ENCODE measurements at regions not wholly inside any gene's neighbourhood (a gene's known extent, or its start where the extent isn't known, plus 50 kb on each side); places are given as distances from the start of the nearest gene placed in this dataset.
"Not testable (repeated sequence)": the region's sequence is repeated elsewhere in the genome, so short reads cannot be mapped to it uniquely, and the experiment has no call there.

DNA sequence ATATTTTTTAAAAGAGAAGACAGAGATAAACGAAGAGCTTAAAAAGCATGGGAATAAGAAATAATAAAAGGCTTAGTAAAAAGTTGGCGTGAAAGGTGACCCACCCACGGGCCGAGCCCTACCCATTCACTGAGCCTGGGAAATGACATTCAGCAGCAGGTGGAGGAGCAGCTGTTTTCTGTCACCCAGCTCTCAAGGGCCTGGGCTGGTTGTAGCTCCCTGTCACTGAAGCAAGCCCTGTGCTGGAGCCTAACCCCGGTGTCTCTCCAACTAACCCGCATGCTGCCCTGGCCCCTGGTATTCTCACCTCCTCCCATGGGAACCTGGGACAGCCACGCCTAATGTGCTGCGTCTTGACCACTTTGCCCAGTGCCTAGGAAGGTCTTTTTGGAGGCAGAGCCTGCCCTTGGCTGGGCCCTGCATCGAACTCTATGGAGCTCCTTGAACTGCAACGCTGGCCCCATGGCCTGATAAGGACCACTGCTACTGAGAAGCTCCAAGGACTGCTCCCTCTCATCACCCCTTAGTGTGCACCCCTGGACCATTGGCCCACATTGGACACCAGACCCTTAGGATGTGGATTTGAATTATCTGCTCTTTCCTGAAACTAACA is 68.8 kb upstream of the IYD start:
- no peak for DNase-seq (ENCODE audit: low spot score)

DNA sequence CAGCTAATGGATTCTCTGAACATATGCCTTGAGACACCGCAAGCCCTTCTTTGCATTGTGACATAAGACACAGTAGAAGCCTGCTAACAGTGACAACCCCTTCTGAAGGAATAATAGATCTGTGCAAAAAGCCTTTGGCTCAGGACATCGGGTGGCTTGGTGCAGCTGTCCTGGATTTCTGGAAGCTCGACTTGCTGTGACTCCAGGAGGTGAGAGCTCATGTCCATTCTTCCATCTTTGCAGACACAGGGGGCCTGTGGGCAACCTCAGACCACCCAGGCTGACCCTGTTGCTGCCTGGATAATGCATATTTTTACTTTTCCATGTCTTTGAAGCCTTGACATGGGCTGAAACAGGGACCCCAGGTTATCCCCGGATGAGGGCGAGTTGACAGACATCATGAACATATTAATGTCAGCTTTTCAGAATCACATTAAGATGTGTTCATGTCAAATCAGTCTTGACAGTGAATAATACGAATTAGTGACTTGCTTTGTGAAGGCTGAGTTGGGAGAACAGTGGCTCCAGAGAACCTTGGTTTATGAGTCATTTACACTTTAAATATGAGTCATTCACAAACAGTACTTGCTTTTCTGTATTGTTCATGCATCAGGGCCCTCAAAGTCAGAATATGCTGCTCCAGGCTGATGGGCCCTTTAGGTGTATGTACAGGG is 66.8 kb upstream of the IYD start:
- DNase-seq (ENCODE audit: low spot score) = no peak

DNA sequence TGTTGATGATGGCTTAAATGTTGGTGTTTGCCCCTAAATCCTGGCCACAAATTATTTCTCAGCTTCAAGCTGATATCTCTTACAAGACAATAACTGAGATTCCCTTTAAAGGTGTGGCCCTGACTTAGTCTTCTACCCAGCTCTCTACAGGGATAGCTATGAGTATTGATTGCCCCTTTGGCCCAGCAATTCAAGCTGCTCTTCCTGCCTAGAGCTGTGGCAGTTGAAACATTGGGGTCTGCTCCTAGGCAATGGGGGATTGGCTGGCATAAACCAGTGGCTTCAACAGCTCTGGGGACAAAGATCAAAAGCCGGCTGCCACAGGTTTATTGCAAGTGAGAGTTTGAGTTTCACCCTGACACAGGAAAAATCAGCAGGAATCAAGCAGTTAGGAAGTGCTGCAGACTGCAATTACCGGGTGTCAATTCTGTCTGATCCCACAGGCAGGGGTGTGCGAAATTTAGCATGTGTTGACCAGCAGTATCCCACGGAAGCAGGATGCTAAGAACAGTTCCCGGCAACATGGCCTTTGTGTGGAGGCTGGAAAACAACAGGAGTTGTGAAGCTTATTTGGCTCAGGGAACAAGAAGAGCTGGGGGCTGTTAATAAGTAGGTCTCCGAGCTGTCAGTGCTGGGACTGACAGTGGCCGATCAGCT is 66.2 kb upstream of the IYD start:
- no peak for DNase-seq (ENCODE audit: low spot score)

DNA sequence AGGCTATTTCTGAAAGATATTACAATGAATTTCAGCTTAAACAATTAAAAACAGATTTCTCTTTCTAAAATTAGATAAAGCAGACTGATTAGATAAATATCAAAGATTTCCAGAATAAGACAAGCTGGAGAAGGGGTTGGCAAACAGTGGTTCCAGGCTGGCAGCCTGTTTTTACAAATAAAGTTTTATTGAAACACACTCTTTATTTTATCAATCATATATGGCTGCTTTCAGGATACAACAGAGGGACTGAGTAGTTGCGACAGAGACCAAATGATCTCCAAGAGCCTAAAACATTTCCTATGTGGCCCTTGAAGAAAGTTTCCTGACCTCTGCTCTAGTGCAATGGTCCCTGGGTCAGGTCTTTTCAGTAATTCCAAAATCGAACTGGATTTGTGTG is 65.6 kb upstream of the IYD start:
- no peak for DNase-seq (ENCODE audit: low spot score)

DNA sequence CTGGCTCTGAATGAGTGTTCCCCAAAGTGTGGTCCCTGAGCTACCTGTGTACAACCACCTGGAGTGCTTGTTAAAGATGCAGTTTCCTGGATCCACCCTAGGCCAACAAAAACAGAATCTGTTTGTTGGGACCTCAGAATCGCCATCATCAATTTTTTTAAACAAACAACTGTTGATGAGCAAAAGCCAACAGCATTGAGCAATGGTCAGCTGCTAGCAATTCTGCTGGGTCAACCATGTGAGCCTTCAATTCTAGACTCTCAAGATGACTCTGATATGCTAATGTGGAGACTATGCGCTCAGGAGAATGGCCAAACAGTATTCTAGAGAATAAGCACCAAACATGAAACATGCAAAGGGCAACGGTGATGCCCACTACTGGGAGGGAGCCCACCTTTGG is 64.4 kb upstream of the IYD start:
- no peak for DNase-seq (ENCODE audit: low spot score)

DNA sequence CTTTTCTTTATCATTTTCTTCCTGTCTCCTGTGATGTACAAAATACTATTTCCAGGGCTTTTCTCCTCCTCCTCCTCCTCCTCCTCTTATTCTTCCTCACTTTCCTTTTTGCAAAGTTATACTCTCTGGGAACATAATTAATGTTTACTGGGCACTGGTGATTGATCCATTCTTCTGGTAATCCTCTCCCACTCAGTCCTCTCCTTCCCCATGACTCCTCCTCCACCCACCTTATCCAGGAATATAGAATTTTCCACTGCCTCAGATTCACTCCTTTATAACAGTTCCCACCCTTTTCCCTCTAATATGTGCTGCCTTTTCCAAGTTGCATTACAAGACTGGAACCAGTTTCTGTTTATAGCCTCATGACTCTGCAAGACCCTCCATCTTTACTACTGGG is 62.5 kb upstream of the IYD start:
- no peak for DNase-seq (ENCODE audit: low spot score)

DNA sequence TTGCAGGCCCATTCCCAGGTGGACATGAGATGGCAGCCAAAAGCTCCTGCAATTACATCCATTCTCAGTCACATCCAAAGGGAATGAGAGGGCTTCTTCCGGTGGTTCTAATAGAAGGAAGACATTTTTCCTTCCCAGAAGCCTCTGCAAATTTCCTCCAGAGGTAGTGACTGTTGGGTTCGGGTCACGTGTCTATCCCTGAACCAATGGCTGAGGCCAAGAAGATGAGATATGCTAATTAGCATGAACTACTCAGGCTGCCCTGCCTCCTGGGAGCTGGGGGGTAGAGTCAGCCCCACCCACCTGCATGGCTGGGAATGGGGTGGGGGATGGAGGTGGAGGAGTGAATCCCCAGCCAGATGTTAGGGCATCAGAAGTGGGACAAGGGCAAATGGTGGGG is 61.3 kb upstream of the IYD start:
- no peak for DNase-seq (ENCODE audit: low spot score)

DNA sequence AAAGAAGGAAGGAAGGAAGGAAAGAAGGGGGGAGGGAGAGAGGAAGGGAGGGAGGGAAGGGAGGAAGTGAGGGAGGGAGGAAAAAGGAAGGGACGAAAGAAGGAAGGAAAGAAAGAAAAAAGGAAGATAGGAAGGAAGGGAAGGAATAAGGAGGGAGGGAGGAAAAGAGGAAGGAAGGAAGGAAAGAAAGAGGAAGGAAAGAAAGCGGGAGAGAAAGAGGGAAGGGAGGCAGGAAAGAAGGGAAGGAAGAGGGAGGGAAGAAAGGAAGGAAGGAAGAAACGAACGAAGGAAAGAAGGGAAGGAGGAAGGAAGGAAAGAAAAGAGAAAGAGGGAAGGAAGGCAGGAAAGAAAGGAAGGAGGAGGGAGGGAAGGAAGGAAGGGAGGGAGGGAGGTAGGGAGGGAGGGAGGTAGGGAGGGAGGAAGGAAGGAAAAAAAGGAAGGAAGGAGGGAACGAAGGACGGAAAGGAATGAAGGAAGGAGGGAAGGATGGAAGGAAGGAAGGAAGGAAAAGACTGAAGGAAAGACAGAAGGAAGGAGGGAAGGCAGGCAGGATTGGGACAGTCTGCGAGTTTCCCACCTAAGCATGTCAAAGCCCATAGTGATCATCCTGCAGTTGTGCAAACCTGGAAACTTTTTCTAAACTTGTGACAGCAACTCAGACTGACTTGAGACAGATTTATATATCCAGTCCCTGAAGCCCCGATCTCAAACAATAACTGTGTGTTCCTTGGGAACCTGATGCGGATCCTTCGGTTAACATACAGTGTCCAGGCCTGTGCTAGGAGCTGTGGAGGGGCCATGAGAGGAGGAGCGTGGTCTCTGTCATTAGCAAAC is 59.8 kb upstream of the IYD start:
- no peak for DNase-seq (ENCODE audit: low spot score)

DNA sequence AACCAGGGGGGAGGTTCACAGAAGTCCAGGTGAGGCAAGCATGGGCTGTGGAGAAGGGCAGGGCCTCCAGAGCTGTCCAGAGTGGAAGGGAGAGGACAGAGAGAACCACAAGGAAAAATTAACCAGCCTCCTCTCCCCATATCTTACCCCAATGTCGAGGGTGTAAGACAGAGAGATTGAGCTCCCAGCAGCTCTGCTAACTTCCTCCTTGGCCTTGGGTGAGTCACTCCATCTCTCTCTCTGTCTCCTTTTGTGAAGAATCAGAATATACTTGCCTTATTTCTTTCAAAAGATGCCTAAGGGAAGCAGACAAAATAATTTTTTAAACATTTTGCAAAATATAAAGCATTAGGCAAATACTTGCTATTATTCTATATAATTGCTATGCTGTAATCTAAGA is 58.3 kb upstream of the IYD start:
- no peak for DNase-seq (ENCODE audit: low spot score)

DNA sequence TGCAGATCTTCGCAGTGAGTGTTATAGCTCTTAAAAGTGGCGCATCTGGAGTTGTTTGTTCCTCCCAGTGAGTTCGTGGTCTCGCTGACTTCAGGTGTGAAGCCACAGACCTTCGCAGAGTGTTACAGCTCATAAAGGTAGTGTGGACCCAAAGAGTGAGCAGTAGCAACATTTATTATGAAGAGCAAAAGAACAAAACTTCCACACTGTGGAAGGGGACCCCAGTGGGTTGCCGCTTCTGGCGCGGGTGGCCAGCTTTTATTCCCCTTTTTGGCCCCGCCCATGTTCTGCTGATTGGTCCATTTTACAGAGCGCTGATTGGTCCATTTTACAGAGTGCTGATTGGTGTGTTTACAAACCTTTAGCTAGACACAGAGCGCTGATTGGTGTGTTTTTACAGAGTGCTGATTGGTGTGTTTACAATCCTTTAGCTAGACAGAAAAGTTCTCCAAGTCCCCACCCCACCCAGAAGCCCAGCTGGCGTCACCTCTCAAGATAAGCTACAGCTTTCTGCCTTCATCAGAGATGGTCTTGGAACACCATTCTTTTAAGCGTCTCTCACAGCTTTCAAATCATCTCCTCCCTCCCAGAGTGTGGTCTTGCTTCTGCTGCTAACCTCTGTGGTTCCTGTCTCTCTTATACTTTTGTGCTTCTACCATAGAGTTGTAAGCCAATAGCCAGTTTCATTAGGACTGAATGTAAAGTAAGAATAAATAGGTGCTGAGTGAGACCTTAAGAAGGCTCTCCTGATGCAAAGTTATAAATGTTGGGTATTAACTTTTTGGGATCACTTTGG is 57.5 kb upstream of the IYD start:
- DNase-seq (ENCODE audit: low spot score) = not testable (repeated sequence)

DNA sequence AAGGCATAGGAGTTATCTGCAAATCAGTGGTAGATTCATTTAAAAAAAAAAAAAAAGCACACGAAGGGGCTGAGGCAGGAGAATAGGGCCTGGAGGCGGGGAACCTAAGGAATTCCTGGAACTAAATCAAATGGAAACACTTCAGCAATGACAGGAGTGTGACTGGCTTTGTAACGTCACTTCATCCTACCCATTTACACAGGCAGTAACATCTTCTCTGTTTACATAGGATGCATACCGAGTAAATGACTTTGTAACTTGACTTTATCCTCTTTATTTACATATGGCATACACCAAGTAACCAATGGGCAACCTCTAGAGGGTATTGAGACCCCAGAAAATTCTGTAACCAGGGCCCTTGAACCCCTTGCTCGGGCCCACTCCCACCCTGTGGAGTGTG is 56.4 kb upstream of the IYD start:
- no peak for DNase-seq (ENCODE audit: low spot score)

DNA sequence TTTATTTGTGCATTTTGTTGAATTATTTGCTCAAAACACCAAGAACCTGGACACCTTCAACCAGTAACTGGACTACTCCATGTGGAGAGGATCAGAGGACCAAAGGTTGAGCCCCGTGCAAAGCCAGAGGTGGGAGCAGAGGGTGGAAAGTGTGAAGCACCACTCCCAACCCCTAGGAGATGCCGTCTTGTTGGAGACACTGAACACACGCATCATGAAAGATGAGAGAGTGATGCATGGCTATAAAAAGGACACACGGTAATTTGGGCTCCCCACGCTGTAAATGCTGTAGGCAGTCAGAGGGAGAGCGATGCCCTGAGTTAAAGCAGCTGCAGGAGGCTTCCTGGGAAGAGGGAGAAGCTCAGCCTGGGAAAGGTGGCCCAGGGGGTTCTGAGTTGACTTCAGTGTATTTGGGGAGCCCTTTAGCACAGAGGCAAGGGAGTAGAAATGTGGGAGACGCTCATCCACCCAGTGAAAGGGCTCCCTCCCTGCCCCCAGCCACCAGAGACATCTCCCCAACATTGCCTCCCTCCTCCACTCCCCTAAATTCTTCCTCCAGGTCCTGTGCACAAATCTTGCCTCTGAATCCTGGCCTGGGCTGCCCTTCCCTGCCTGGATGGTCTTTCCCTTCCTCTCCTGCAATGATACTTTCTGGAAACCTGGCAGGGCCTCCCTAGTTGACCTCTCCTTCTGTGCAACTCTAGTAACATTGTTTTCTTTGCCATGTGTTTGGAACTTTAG is 55.8 kb upstream of the IYD start:
- DNase-seq (ENCODE audit: low spot score) = peak; percentile 41

DNA sequence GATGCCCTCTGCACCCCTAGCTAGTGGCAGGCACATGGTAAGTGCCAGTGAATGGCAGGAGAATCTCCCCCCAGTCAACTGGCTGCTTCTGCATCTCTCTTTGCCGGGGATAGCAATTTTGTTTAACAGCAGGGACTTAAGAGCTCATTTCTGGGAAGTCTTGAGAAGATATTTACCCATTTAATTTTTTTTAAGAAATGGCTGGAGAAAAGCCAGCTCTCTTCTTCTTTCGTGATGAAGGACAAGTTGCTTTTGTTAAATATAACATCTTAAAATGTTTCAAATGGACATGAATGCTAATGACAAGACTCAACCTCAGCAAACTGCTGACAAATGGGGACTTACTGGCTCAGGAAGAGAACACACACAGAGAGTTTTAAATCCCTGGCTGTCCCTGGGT is 55.0 kb upstream of the IYD start:
- peak; percentile 3 for DNase-seq (ENCODE audit: low spot score)

DNA sequence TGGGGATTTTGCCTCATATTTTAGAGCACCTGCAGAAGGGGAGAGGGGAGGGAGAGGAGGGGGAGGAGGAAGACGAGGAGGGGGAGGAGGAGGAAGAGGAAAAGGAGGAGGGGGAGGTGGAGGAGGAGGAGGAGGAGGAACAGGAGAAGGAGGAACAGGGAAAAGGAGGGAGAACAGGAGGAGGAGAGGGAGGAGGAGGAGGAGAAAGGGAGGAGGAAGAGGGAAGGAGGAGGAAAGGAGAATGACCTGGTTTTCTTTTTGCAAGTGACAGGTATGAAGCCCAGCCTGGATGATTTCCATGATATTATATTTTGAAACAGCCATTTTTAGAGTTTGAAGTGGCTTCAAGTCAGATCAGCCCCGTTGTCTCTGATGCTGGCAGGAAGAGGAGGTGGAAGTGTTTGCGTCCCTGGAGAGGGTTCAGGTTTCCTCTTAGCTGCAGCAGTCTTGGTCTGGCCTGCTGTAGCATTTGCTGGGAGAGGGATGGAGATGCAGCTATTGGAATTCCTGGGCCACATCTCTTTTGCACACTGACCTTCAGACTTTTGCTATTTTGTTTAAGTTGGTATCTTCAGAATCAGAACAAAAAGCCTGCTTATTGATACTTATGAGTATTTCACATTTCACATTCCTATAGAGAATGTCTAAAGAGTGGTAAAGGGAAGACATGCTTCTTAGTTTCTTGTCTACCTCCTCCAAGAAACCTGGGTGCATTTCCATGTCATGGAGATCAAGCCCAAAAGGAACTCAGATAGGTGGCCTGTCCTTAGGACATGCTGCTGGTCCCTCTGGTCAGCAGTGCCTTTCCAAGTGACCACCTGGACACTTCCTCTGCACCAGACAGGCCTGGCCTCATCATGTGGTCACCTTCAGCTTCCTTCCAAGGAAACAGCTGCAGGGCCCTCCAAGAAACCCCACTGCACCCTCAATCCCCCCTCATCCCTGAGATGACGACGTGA is 54.3 kb upstream of the IYD start:
- no peak for DNase-seq (ENCODE audit: low spot score)

DNA sequence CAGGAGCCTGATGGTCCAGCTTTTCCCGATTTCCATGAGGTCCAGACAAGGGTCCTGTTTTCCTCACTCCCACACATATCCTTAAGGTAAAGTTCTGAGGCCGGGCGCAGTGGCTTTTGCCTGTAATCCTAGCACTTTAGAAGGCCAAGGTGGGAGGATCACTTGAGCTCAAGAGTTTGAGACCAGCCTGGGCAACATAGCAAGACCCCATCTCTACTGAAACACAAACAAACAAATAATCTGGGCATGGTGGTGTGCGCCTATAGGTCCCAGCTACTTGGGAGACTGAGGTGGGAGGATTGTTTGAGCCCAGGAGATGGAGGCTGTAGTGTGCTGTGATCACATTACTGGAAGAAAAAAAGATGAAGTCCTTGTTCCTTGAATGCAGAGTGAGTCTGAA is 53.2 kb upstream of the IYD start:
- DNase-seq (ENCODE audit: low spot score) = no peak

DNA sequence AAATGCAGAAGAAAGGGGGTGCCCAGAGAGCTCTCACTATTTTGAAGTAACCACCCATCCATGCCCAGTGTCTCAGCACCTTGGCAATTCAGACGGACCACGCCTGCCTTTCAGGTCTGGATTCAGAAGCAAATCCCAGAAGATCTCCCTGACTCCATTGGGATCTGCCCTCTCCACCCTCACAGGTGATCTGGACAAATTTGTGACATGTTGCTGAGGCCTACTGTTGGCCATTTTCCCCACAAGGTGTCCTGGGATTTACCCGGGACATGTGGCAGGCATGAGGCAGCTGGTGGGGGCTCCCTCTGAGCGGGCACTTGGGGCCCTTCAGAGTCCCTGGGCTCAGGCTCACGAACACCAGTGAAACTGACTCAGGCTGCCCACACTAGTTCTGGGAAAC is 51.9 kb upstream of the IYD start:
- no peak for DNase-seq (ENCODE audit: low spot score)
